ENCODE measurements at regions not wholly inside any gene's neighbourhood (a gene's known extent, or its start where the extent isn't known, plus 50 kb on each side); places are given as distances from the start of the nearest gene placed in this dataset.

GRCh38 chrX:141455103-141455502 lies 129.4 kb downstream of the SPANXA1 start:
- FAIRE-seq, result no peak
- no peak overlapping the region for H3K9ac ChIP-seq (replicated peaks in 1 of 4; ENCODE audit: extremely low read depth in 1 of 4, low read depth in 3 of 4, low read length in 3 of 4)
- whole genome bisulfite sequencing, 2 experiments (ENCODE audit: extremely low coverage in 1 of 2, insufficient coverage in 1 of 2, insufficient read length in 1 of 2, insufficient replicate concordance in 2 of 2, low coverage in 1 of 2, low lambda C conversion rate in 2 of 2, missing lambda C conversion rate in 1 of 2), result 100% methylated on average over 2 of the region's 2 CpGs; no CpG with 5 or more reads in 1 of the 2 experiments

More at GRCh38 chrX:141455103-141455502, 129.4 kb downstream of the SPANXA1 start:
- POLR2A ChIA-PET (ENCODE audit: partially characterized antibody), result no interaction called here
- H4K20me1 ChIP-seq (replicated peaks in 1 of 2; ENCODE audit: control insufficient read depth in 1 of 2, insufficient read depth in 2 of 2, low read length in 2 of 2), result no peaks in the 10 kb centered on the region
- no peak overlapping the region for H2AK5ac ChIP-seq (ENCODE audit: low read depth, low read length)
- H2BK20ac ChIP-seq (ENCODE audit: low read length), result no peak overlapping the region
- no peak overlapping the region for H3K4me3 ChIP-seq (ENCODE audit: extremely low read depth in 1 of 4, insufficient read depth in 2 of 4, low read depth in 3 of 4, low read length in 4 of 4)
- TF ChIP-seq ASH2L (IDR thresholded peaks at IDR 0.05; ENCODE audit: low read length) (no peak), CEBPB (IDR thresholded peaks at IDR 0.05; ENCODE audit: low read depth, low read length) (peak; percentile 76), JUN (IDR thresholded peaks at IDR 0.05; ENCODE audit: low read depth, low read length) (no peak), E2F6 (IDR thresholded peaks at IDR 0.05) (no peak), EP300 (IDR thresholded peaks at IDR 0.05; ENCODE audit: borderline replicate concordance in 1 of 2, low read depth in 2 of 2, low read length in 2 of 2) (no peak), TAF1 (IDR thresholded peaks at IDR 0.05; ENCODE audit: low read depth, low read length) (no peak), MAX (IDR thresholded peaks at IDR 0.05) (no peak), TCF12 (IDR thresholded peaks at IDR 0.05; ENCODE audit: low read depth, low read length) (no peak)
- H3K36me3 ChIP-seq (ENCODE audit: control insufficient read depth in 2 of 4, insufficient read depth in 4 of 4, low read length in 3 of 4), result no peaks in the 10 kb centered on the region
- no peak overlapping the region for H4K5ac ChIP-seq (ENCODE audit: insufficient read length, low read depth, low read length)
- no peak overlapping the region for H3K27ac ChIP-seq (ENCODE audit: low read depth, low read length)
- no peak overlapping the region for H2AFZ ChIP-seq (ENCODE audit: low read length)
- DNase-seq (ENCODE audit: low read depth in 1 of 2, low spot score in 2 of 2), result no peak
- no peak overlapping the region for H2BK15ac ChIP-seq (ENCODE audit: low read length)
- H4K91ac ChIP-seq (replicated peaks; ENCODE audit: insufficient read length, low read length), result no peak overlapping the region
- no peak overlapping the region for H3K14ac ChIP-seq (ENCODE audit: insufficient read length)
- H3K27me3 ChIP-seq (replicated peaks in 1 of 4; ENCODE audit: control insufficient read depth in 3 of 4, extremely low read depth in 1 of 4, insufficient read depth in 3 of 4, low read length in 3 of 4), result no peaks in the 10 kb centered on the region
- H3K4me2 ChIP-seq (ENCODE audit: insufficient read depth in 1 of 2, low read depth in 2 of 2, low read length in 2 of 2), result no peak overlapping the region
- no peak overlapping the region for H3K18ac ChIP-seq (ENCODE audit: extremely low read depth, low read length)
- no peaks in the 10 kb centered on the region for H3K79me2 ChIP-seq (ENCODE audit: control insufficient read depth in 1 of 2, insufficient read depth in 2 of 2, low read length in 2 of 2)
- no peaks in the 10 kb centered on the region for H3K9me3 ChIP-seq (ENCODE audit: insufficient read depth in 2 of 2, low read depth in 1 of 2, low read length in 1 of 2)
- no peaks in the 10 kb centered on the region for H3K4me1 ChIP-seq (replicated peaks in 1 of 4; ENCODE audit: control insufficient read depth in 3 of 4, insufficient read depth in 4 of 4, low read length in 3 of 4)
- H3K79me1 ChIP-seq (ENCODE audit: low read depth, low read length), result no peaks in the 10 kb centered on the region
- no peak overlapping the region for H3K56ac ChIP-seq (replicated peaks; ENCODE audit: insufficient read length, low read depth, low read length)
- no peak overlapping the region for H2BK12ac ChIP-seq (ENCODE audit: low read depth, low read length)
- H3K23me2 ChIP-seq (ENCODE audit: low read depth, low read length), result no peaks in the 10 kb centered on the region
- CTCF ChIA-PET (ENCODE audit: partially characterized antibody), result interaction anchor here (1.4 kb wide), 1 partner anchor 12 kb away, joined by 7 read pairs; no protein-coding TSS in a partner anchor
- no peak overlapping the region for H2BK120ac ChIP-seq (replicated peaks; ENCODE audit: low read depth, low read length)
- H2BK5ac ChIP-seq (ENCODE audit: low read depth, low read length), result no peak overlapping the region
- no peak overlapping the region for H3K4ac ChIP-seq (replicated peaks; ENCODE audit: insufficient read length, low read depth, low read length)
- H4K8ac ChIP-seq (ENCODE audit: extremely low read depth, insufficient read depth, low read length), result no peak overlapping the region
- no peak overlapping the region for H3K23ac ChIP-seq (ENCODE audit: insufficient read length)

Measured in H1 (cell line).